HG03064 (cell line): ENCODE measurements at regions not wholly inside any gene's neighbourhood (a gene's known extent, or its start where the extent isn't known, plus 50 kb on each side); places are given as distances from the start of the nearest gene placed in this dataset.

Experiments
- ATAC-seq: cut with Tn5 transposase; IDR thresholded peaks from one replicate; pipeline ENCODE4 v1.9.1; 2021; ENCODE audit warnings: low read depth; ENCODE audit not compliant: unreplicated experiment

DNA sequence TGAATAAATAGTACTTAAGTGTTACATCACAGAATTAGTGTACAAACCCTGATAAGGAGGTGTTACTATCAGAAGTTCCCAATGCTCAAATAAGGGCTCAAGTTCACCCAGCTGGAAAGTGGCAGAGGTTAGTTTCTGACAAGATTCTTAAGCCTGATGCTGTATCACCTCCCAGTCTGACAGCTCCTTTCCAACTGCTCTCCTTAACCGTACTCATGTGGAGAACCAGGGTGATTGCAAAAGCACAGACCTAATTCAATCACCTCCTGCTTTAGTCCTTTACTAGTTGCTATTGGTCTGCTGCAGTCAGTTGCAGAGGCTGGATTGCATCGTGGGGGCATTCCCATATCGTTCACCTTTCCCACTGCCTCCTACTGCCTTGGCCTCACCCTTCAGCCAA lies 100.4 kb upstream of the ZNF618 start:
- no peak for ATAC-seq

DNA sequence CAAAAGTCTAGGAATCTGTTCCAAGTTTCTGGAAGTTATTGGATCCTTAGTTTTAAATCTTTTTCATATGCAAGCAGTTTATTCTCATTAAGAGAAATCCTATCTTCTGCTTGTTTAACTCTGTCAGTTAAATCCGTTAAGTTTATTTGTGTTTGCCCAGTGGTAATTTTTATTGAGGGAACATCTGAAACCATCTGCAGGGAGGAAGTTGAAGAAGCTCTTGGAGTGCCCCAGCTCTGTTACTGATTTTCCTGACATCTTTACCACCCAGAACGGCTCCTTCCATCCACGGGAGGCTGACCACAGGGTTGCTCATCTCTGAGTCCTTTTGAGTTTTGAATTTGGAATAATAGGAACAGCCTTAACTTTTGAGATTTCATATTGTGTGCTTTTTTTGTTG lies 99.9 kb upstream of the ZNF618 start:
- no peak for ATAC-seq

DNA sequence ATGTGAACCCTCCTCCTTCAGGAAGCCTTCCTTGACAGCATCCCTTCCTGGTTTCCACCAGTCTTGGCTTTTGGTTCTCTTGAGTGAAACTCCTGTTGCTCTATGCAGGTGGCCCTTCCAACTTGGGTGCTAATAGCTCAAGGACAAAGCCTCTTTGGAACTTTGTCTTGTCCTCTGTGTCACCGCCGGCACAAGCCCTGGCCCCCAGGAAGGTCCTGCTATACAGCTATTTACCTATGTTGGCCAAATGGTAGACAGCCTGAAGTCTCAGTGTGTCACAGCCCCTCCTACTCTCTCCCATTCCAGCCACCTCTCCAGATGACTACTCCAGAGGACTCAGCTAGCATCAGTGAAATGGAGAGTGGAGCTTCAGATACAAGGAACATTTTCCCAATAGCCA lies 94.7 kb upstream of the ZNF618 start:
- ATAC-seq, result no peak

DNA sequence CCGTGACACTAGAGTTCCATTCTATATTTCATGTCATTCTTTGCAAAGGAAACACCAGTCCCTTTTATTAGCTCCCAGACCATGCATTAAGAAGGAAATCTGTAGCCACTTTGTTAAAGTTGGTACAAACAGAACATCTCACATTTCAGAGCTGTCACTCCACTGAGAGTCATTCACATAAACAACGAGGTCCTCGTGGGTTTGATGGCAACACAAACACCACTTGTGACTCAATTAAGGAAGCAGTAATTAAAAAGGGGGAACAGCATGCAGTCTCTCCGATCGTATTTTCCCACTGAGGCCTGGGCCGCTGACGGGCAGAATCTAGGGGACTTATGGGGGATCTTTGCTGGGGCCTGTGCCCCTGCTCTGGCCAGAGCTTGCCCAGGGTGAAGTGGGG lies 94.2 kb upstream of the ZNF618 start:
- no peak for ATAC-seq

DNA sequence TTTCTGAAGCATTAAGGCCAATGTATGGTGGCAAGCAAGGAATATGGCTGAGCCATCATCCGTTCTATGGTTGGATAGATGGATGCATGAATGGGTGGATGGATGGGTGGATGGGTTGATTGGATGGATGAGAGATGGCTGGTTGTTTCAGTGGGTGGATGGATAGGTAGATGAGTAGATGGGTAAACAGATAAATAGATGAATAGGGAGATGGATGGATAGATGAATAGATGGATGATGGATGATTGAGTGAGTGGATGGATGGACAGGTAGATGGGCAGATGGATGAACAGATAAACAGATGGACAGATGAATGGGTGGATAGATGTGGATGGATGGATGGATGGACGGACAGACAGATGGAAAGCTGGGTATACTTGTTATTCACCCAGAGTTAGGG lies 92.6 kb upstream of the ZNF618 start:
- ATAC-seq, result no peak

DNA sequence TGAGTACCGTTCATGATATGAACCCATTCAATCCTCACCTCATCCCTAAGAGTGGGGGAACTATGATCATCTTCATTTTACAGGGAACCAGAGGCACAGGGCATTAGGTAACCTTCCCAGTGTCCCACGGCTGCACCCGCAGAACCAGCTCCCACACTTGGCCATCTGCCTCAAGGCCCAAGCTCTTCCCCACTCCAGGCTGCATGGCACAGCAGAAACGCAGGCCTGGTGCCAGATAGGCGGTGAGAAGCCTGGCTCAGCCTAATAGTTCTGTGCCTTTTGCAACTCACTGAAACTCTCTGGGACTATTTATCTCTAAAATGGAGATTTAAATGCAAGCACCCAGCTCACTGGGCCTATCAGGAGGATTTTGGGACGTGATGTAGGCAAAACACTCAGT lies 90.8 kb upstream of the ZNF618 start:
- ATAC-seq, result no peak

DNA sequence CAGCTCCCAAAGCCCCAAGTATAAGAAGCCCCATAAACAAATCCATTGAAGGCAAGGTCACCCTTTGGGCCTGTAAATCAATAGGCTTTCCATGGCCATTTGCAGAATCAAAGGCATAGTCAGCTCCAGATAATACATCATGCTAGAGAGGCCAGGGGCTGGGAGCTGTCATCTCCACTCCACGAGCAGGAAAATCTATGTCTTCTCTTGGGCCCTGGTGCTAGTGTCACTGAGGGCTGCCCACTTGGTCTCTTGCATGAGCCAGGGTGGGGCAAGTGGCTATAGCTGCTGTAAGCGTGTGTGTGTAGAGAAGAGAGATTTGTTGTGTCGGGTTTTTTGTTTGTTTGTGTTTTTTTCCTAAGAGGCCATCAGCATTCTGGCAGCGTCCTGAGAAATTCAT lies 90.0 kb upstream of the ZNF618 start:
- ATAC-seq, result no peak

DNA sequence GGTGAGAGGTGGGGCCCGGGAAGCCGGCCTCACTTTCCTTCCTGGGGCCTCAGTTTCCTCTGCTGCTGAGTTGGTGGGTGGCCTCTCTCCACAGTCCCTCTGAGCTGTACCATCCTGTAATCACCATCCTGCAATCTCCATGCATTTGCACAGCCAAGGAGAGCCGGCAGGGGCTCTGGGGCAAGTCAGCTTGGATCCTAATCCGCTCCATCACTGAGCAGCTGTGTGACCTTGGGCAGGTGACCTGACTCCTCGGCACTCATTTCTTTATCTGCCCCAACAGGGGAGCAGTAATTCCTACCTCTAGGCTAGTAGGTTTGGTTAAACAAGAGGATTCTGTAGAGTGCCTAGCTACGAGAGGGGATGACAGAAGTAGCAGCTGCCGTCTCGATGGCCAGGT lies 88.2 kb upstream of the ZNF618 start:
- ATAC-seq, result no peak

DNA sequence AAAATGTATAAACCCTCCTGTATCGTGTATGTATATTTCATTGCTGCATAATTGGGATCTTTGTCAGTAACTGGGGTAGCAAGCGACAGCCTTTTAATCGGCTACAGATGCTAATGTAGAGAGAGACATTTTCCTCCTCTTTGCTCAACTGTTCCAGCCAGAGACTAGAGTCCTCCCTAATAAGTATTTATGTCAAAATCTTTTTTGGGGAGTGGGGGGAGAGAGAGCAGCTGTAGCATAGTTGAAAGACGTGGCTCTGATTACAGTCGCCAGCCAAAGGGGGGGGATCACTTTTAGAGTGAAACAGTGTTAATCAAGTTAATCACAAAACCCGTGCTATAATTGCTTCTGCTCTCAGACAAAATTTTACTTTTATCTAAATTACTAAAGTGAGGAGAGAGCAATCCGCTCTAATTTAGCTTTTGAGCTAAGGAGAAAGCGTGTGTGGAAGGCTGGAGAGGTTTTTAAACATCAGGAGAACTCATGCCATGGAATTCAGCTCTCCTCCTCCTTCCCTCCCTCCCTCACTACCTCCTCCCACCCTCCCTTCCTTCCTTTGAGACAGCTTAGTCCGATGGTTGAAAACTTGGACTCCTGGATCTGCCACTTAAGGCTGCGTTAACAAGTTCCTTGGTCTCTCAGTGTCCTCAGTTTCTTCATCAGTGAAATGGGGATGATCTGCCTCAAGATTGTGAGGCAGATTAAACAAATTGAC lies 87.3 kb upstream of the ZNF618 start:
- no peak for ATAC-seq

DNA sequence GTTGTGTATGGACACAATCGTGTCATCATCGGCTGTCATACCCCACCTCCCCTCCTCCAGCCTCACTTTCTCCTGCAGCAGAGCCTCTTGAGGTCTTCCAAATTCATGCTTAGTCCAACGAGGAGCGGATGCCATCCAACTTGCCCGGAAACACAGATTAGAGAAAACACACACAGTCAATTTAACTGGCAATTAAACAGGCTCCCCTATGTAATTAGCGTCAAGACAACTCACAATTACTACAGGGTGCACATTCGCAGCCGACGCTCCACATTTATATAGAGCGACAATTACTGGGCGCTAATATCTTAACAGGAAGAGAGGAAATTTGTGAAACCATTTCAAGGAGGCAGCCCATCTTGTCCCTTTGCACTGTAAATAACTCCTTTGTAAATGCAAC lies 86.0 kb upstream of the ZNF618 start:
- ATAC-seq, result no peak

DNA sequence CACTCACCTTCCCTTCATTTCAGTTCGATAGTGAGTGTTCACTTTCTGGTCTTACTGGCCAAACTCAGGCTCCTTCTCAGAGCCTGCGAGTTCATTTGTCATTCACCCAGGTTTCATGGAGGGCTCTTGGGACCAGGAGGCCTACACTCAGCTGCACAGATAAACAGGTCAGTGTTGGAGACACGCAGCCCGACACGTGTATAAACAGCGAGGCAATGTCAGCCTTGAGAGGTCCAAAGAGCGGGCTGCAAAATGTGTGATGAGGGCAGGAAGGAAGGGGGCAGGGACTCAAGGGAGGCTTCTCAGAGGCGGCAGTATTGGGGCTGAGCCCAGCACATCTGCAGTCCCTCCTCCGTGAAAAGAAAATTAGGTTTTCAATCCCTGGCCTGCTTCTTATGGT lies 82.6 kb upstream of the ZNF618 start:
- no peak for ATAC-seq

DNA sequence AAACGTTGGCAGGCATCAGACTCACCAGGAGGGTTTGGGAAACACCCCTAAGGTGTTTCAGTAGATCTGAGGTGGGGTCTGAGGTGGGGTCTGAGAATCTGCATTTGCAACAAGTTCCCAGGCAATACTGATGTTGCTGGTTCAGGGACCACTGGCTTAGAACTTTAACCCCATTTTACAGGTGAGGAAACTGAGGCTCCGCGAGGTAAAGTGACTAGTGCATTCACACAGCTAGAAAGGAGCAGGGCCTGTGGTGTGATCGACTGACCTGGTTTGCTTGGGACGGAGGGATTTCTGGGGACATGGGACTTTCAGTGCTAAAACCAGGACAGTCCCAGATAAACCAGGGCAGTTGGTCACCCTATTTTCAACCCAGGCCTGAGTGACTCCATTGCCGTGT lies 81.4 kb upstream of the ZNF618 start:
- no peak for ATAC-seq

DNA sequence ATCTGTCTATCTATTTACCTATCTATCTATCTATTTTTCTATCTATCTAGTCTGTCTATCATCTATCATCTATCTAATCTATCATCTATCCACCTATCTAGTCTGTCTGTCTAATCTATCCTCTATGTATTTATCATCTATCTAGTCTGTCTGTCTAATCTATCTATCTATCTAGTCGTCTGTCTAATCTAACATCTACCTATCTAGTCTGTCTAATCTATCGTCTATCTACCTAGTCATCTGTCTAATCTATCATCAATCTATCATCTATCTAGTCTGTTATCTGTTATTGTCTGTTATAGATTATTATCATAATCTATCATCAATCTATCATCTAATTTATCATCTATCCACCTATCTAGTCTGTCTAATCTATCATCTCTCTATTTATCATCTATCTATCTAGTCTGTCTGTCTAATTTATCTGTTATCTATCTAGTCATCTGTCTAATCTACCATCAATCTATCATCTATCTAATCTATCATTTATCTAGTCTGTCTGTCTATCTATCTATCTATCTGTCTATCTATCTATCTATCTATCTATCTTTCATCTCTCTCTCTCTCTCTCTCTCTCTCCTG lies 80.2 kb upstream of the ZNF618 start:
- no peak for ATAC-seq

DNA sequence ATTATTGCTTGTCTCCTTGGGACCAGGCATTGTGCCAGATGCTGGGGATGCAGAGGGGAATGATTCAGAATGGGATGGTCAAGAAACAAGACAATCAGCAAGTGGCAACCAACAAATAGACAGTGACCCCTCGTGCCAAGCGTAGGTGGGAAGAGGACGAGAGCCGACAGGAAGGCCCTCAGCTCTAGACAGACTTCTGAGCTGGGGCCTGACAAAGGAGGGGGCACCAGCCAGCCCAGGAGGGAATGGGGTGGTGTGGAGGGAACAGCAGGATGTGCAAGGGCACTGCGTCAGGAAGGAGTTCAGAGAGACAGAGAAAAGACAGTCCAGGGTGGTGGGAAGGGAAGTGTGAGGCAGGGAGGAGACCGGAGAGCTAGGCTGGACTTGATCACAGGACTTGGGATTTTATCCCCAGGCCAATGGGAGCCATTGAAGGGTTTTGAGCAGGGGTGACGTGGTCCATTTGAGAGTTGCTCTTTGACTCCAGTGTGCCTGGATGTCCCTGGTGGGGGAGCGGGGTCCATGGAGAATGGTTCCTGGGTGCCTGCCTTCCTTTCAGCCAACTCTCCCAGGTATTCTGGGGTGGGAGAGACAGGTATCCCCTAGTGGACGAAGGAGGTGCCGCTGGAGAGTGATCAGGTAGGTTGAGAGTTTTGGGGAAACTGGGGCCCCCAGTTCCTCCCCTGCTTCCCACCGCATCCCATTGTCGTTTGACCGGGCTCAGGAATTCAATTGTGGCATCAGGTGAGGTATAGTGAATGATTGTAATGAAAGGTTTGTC lies 79.3 kb upstream of the ZNF618 start:
- ATAC-seq, result no peak

DNA sequence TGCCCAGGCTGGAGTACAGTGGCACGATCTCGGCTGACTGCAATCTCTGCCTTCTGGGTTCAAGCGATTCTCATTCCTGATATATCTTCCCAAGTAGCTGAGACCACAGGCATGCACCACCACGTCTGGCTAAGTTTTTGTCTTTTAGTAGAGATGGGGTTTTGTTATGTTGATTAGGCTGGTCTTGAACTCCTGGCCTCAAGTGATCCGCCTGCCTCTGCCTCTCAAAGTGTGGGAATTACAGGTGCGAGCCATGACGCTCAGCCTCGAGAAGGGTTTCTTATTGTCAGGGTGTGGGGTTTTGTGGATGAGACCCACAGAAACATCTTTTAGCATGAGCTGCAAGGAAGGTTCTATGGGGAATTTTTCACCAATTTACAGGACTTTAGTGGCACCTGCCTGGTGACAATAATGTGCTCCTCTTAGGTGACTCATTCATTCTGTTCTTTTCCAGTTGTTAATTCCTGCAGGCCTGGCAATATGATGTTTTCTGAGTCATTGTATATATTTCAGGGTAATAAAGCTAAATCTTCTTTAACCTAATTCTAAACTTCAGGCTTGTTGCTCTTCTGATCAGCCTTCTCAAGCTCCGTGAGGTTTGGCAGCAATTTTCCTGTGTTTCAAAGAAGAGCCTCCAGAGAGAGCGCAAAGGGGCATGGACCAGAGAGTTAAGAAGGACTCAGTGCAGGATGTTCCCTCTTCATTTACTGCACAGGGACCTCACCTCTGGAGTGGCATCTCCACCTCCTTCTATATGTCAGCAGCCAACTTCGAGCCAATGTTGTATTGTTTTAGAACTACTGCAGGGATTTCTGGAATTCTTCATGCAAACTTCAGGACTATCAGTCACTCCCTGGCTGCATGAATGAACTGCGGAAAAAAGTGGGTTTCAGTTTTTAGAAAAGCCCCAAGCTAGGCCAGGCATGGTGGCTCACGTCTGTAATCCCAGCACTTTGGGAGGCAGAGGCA lies 77.8 kb upstream of the ZNF618 start:
- ATAC-seq, result no peak

DNA sequence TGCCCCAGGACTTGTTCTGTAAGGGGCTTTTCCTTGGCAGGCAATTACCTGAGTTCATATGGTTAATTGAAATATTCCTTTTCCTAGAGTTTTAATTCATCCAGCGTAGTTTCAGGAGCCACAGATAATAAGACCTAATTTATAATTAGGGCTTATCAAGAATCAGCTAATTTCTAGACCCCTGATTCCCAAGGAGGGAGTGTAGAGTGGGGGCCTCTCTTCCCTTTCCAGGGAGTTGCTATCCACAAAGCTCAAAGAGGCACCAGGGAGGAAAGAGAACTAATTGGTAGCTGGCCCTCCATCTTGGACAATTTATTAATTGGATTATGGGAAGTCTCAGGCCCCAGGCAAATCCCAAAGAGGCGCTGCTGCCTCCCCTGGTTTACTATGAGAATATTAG lies 75.8 kb upstream of the ZNF618 start:
- no peak for ATAC-seq

DNA sequence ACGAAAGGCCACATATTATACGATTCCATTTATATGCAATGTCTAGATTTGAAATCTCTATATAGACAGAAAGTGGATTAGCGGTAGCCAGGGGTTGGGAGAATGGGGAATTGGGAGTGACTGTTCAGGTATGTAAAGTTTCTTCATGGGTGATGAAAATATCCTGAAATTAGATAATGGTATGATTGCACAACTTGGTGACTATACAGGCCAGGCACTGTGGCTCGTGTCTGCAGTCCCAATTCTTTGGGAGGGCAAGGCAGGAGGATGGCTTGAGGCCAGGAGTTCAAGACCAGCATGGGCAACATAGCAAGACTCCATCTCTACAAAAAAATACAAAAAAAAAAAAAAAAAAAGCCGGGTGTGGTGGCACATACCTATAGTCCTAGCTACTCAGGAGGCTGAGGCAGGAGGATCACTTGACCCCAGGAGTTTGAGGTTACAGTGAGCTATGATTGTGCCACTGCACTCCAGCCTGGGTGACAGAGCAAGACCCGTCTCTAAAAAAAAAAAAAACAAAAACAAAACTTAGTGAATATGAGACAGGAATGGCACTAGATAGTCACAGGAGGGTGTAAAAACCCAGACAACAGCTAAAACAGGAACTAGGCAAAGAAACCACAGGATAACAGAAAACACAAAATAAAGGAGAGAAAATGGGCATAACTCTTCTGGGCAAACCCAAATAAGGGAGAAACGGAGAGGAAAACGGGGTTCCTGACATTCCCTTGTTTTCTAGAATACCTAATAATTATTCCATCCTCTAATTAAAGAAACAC lies 72.1 kb upstream of the ZNF618 start:
- no peak for ATAC-seq

DNA sequence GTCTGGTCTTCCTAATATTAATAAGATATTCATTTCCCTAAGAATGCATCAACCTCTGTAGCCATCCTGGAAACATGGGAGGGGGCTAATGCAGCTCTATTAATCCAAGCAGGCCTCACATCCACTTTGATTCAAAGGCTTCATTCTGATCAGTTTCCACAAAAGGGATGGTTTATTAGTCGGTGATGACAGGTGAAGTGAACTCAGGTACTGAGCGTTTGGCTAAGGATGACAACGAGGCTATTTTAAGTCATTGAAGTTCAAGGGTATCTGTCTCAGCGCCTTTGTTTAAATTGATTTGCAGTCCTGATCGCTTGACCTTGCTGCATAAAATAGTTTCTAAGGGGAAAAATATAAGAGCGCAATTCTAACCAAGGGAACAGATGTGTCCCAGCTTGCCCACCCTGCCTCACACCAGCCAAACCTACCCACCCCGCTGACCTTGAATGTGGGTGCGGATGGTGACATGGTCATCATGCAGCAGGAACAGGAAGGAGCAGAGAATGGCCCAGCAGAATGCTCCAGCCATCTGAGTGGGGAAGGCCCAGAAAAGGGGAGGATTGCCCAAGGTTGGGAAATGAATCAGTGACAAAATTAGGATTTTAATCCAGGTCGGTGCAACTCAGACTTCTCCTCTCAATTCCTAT lies 70.5 kb upstream of the ZNF618 start:
- no peak for ATAC-seq

DNA sequence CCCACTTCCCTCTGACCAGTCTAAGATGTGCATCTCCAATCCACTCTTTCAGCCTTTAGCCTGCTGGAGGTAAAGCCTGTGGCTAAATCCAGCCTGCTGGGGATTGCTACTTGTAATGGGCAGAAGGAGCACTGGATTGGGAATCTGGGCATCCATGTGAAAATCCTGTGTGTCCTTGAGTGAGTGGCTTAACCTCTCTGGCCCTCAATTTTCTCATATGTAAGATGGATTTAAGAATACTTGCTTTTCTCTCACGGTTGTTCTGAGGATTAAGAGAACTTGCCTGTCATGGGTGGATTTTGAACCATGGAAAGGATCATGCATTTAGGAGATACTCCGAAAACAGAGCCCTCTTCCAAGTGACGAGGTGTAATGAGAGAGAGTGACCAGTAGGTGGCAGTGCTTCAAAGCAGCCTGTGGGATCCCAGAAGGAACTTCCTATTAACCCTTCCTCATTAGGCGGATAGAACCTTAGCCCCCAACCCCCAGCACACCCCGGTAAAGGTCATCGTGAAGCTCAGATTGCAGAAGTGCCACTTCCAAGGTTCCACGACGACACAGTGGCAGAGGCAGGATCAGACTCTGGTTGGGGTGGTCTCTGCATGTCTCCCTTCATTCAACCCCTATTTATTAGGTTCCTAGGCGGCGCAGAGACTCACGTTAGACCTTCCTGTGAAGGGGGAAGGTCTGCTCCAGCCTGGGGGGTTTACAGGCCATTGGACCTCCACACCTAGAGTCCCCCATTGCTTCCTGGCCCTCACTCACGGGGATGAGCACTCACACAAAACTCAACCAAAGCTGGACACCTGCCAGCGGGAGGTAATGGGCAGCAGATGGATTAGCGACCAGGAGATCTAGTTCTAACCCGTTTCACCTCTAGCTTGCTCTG lies 68.7 kb upstream of the ZNF618 start:
- no peak for ATAC-seq
